ENCODE measurements at regions not wholly inside any gene's neighbourhood (a gene's known extent, or its start where the extent isn't known, plus 50 kb on each side); places are given as distances from the start of the nearest gene placed in this dataset.

DNA sequence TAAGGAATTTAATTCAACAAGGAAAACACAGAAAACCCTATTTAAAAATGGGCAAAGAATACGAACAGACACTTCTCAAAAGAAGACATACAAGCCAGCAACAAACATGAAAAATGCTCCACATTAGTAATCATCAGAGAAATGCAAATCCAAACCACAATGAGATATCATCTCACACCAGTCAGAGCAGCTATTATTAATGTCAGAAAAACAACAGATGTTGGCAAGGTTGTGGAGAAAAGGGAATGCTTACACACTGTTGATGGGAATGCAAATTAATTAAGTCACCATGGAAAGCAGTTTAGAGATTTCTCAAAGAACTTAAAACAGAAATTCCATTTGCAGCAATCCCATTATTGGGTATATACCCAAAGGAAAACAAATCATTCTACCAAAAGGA, 55.2 kb downstream of the GCC1 start:
- no peak for TF ChIP-seq CTCF (conservative IDR thresholded peaks at IDR 0.05; ENCODE audit: low read depth)
- H3K27ac ChIP-seq, result no peak overlapping the region
- DNase-seq (ENCODE audit: low spot score), result no peak
- POLR2A ChIA-PET (ENCODE audit: low non-redundant PET), result no interaction called here
- CTCF ChIA-PET, result no interaction called here

GRCh38 chr7:127527561-127527960, 57.8 kb downstream of the GCC1 start:
- CTCF ChIA-PET, result interaction anchor here (1.2 kb wide), 1 partner anchor 13 kb away, joined by 8 read pairs; no protein-coding TSS in a partner anchor
- H3K27ac ChIP-seq, result no peak overlapping the region
- POLR2A ChIA-PET (ENCODE audit: low non-redundant PET), result no interaction called here
- no peak for DNase-seq (ENCODE audit: low spot score)
- TF ChIP-seq CTCF (conservative IDR thresholded peaks at IDR 0.05; ENCODE audit: low read depth), result no peak

DNA sequence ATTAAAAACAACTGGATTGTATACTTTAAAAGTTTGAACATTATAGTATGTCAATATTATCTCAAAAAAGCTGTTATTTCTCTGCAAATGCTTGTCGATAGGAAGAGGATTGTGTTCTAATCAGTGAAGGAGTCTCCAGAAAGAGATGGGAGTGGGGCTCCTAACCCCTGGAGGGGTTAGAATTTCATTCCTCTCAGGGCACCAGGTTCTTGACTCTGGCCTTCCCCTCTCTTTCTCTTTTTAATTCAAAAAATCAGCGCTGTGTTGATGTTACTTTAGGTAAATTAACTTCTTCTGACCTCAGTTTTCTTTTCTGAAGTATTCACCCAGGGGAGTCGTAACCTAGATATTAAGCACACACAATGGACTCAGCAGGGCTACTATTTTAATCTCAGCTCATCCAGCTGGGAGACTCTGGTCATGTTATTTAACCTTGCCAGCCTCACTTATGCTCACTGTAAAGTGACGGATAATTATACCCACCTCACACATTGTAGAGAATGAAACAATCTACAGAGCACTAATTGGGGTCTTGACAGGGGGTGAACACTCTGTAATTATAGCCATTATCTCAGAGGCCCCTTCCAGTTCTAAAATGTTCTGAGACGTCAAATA, 59.4 kb downstream of the GCC1 start:
- H3K27ac ChIP-seq, result no peak overlapping the region
- ChIA-PET CTCF (no interaction called here), POLR2A (ENCODE audit: low non-redundant PET) (no interaction called here)
- DNase-seq (ENCODE audit: low spot score), result no peak
- no peak for TF ChIP-seq CTCF (conservative IDR thresholded peaks at IDR 0.05; ENCODE audit: low read depth)

DNA sequence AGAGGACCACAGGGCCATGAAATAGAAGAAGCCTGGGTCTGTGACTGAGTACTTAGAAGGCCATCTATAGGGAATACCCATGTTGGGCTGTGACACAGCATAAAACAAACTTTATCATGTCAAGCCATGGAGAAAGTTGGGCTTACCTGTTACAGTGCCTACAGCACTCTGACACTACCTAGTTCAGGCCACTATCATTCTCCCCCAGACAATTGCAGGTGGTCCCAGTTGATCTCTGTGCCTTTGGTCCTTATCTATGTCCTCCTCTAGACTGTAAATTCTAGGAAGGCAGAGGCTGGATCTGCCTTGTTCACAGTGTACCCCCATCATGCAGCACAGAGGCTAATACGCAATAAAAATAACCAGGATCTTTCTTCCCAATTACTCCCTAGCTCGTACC, 69.1 kb downstream of the GCC1 start:
- ChIA-PET CTCF (no interaction called here), POLR2A (ENCODE audit: low non-redundant PET) (no interaction called here)
- TF ChIP-seq CTCF (conservative IDR thresholded peaks at IDR 0.05; ENCODE audit: low read depth), result no peak
- H3K27ac ChIP-seq, result no peak overlapping the region
- DNase-seq (ENCODE audit: low spot score), result no peak

- peak; percentile 56 for TF ChIP-seq CTCF (conservative IDR thresholded peaks at IDR 0.05; ENCODE audit: low read depth)
- ChIA-PET CTCF (interaction anchor here (0.6 to 1.4 kb wide), 9 partner anchors 9 to 879 kb away, joined by 3 to 8 read pairs (median 3); no protein-coding TSS in a partner anchor), POLR2A (ENCODE audit: low non-redundant PET) (no interaction called here)
- H3K27ac ChIP-seq, result no peak overlapping the region
- peak; percentile 45 for DNase-seq (ENCODE audit: low spot score)
These were observed 70.9 kb downstream of the GCC1 start for GRCh38 chr7:127514499-127514898.

DNA sequence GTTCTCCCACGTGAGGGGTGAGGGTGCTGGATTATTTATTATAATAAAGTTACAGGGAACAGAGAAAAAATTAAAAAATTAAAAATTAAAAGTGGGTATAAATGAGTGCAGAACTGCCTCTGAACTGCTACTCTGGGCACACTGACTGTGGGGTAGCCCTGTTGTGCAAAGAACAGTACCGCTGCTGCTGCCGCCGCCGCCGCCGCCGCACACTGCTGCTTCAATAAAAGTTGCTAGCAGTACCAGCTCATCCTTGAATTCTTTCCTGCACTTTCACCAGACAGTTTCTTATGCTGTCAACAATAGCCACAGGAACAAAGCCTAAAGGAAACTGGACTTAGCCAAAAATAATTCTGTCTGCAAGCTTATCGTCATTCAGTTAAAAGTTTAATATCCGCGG, 72.1 kb downstream of the GCC1 start:
- no peak for DNase-seq (ENCODE audit: low spot score)
- no peak for TF ChIP-seq CTCF (conservative IDR thresholded peaks at IDR 0.05; ENCODE audit: low read depth)
- ChIA-PET POLR2A (ENCODE audit: low non-redundant PET) (no interaction called here), CTCF (interaction anchor here (1.0 kb wide), 1 partner anchor 259 kb away, joined by 3 read pairs; no protein-coding TSS in a partner anchor)
- H3K27ac ChIP-seq, result no peak overlapping the region

Measured in RWPE1 (cell line).